ENCODE measurements at regions not wholly inside any gene's neighbourhood (a gene's known extent, or its start where the extent isn't known, plus 50 kb on each side); places are given as distances from the start of the nearest gene placed in this dataset. TPM values are rescaled to one million over a fixed set of nuclear protein-coding genes. Genes with fewer than 3 reads are reported as not detected.

Small RNA genes lying in the stretch of these regions (microRNA-seq; reads per million reads assigned to microRNA genes)
- gene AC011611.1 (ENCODE audit: insufficient read depth, insufficient read length) (not detected), gene AC011611.6 (ENCODE audit: insufficient read depth, insufficient read length) (not detected), gene RF00156 (ENCODE audit: insufficient read depth, insufficient read length) (not detected), gene RN7SL734P (ENCODE audit: insufficient read depth, insufficient read length) (not detected)

Small RNA genes lying in the stretch of these regions (small RNA-seq; reads per million reads assigned to genes)
- gene AC011611.1 (0 reads per million in 5 experiments), gene AC011611.6 (0 reads per million in 5 experiments), gene RF00156 (0 to 0.18 (median 0) reads per million in 5 experiments), gene RN7SL734P (0 reads per million in 5 experiments)
